AG20443 (cell line): ENCODE measurements at regions not wholly inside any gene's neighbourhood (a gene's known extent, or its start where the extent isn't known, plus 50 kb on each side); places are given as distances from the start of the nearest gene placed in this dataset.
A peak's percentile ranks its signal among the peaks of the same experiment; 100 is the strongest.
"Not testable (repeated sequence)": the region's sequence is repeated elsewhere in the genome, so short reads cannot be mapped to it uniquely, and the experiment has no call there.

ENCODE experiments used
- DNase-seq: peaks from one replicate; pipeline ENCODE4 v3.0.0; 2012; ENCODE audit warnings: low spot score, mixed read lengths

- DNase-seq, result no peak
Observed at GRCh38 chr4:79662651-79663050, 254.6 kb upstream of the GK2 start.

- no peak for DNase-seq
Observed at GRCh38 chr4:79661196-79661595, 253.2 kb upstream of the GK2 start.

GRCh38 chr4:79659308-79659870 is 251.4 kb upstream of the GK2 start:
- DNase-seq, result not testable (repeated sequence)

GRCh38 chr4:79657379-79657778 is 249.4 kb upstream of the GK2 start:
- no peak for DNase-seq

- DNase-seq, result no peak
Observed at GRCh38 chr4:79653871-79654270, 245.8 kb upstream of the GK2 start.

GRCh38 chr4:79652738-79653137 is 244.7 kb upstream of the GK2 start:
- DNase-seq, result no peak

GRCh38 chr4:79652232-79652631 is 244.2 kb upstream of the GK2 start:
- DNase-seq, result peak; percentile 19

- no peak for DNase-seq
Observed at GRCh38 chr4:79651456-79651855, 243.4 kb upstream of the GK2 start.

- no peak for DNase-seq
Observed at GRCh38 chr4:79650794-79651431, 242.9 kb upstream of the GK2 start.

GRCh38 chr4:79650217-79650616 is 242.2 kb upstream of the GK2 start:
- no peak for DNase-seq

- DNase-seq, result no peak
Observed at GRCh38 chr4:79645942-79646341, 237.9 kb upstream of the GK2 start.

- DNase-seq, result no peak
Observed at GRCh38 chr4:79638735-79639134, 230.7 kb upstream of the GK2 start.

- DNase-seq, result no peak
Observed at GRCh38 chr4:79636991-79637390, 229.0 kb upstream of the GK2 start.

GRCh38 chr4:79634111-79634510 is 226.1 kb upstream of the GK2 start:
- DNase-seq, result no peak

GRCh38 chr4:79632114-79632513 is 224.1 kb upstream of the GK2 start:
- DNase-seq, result no peak

GRCh38 chr4:79626611-79627010 is 218.6 kb upstream of the GK2 start:
- DNase-seq, result no peak

- DNase-seq, result no peak
Observed at GRCh38 chr4:79626101-79626500, 218.1 kb upstream of the GK2 start.

GRCh38 chr4:79625361-79625760 is 217.3 kb upstream of the GK2 start:
- DNase-seq, result no peak

- peak; percentile 14 for DNase-seq
Observed at GRCh38 chr4:79623021-79623870, 215.2 kb upstream of the GK2 start.

- no peak for DNase-seq
Observed at GRCh38 chr4:79621061-79621460, 213.0 kb upstream of the GK2 start.

GRCh38 chr4:79620617-79621016 is 212.6 kb upstream of the GK2 start:
- no peak for DNase-seq

GRCh38 chr4:79613269-79613935 is 205.4 kb upstream of the GK2 start:
- no peak for DNase-seq

- no peak for DNase-seq
Observed at GRCh38 chr4:79611026-79611425, 203.0 kb upstream of the GK2 start.
